H1 (cell line): ENCODE measurements at regions not wholly inside any gene's neighbourhood (a gene's known extent, or its start where the extent isn't known, plus 50 kb on each side); places are given as distances from the start of the nearest gene placed in this dataset.

Experiments used
- CTCF ChIA-PET: fragments of 300-600 bp; sonication (Branson Sonifier 250); formaldehyde crosslinking; loops from one replicate; lab custom pipeline; 2021; ENCODE audit not compliant: partially characterized antibody; lab: Charles Lee
- POLR2A ChIA-PET: fragments of 300-600 bp; sonication (Branson Sonifier 250); formaldehyde crosslinking; loops from one replicate; lab custom pipeline; 2021; ENCODE audit warnings: inconsistent platforms; ENCODE audit not compliant: partially characterized antibody; lab: Charles Lee
- DNase-seq, 2 experiments: peaks; one replicate each; pipeline versions ENCODE4 v3.0.0 to v3.0.0-alpha.2; 2010 to 2022; ENCODE audit warnings: low spot score in 2 of 2, low read depth in 1 of 2, mixed read lengths in 1 of 2
- FAIRE-seq: peaks from 2 replicates; lab custom pipeline; 2011; peaks lifted over from hg19 to GRCh38; lab: Jason Lieb, UNC
- H2AFZ ChIP-seq: 2 replicates; pipeline ENCODE4 v1.8.1; 2012; ENCODE audit warnings: low read length, inconsistent platforms
- H2AK5ac ChIP-seq: 2 replicates; pipeline ENCODE4 v1.6.1; 2013; ENCODE audit warnings: low read depth, low read length
- H2BK120ac ChIP-seq: replicated peaks from 2 replicates; pipeline ENCODE3; 2013; ENCODE audit warnings: low read depth, low read length, inconsistent platforms
- H2BK12ac ChIP-seq: 2 replicates; pipeline ENCODE4 v1.6.1; 2013; ENCODE audit warnings: low read depth, low read length
- H2BK15ac ChIP-seq: 2 replicates; pipeline ENCODE4 v1.6.1; 2013; ENCODE audit warnings: low read length
- H2BK20ac ChIP-seq: 2 replicates; pipeline ENCODE4 v1.6.1; 2013; ENCODE audit warnings: low read length
- H2BK5ac ChIP-seq: 2 replicates; pipeline ENCODE4 v1.6.1; 2013; ENCODE audit warnings: low read depth, low read length
- H3K14ac ChIP-seq: 2 replicates; pipeline ENCODE4 v1.6.1; 2013; ENCODE audit warnings: inconsistent platforms; ENCODE audit not compliant: insufficient read length
- H3K18ac ChIP-seq: 2 replicates; pipeline ENCODE4 v1.6.1; 2013; ENCODE audit warnings: low read length; ENCODE audit errors: extremely low read depth
- H3K23ac ChIP-seq: 2 replicates; pipeline ENCODE4 v1.6.1; 2013; ENCODE audit warnings: inconsistent platforms; ENCODE audit not compliant: insufficient read length
- H3K23me2 ChIP-seq: 2 replicates; pipeline ENCODE4 v1.6.1; 2013; ENCODE audit warnings: low read depth, low read length
- H3K27ac ChIP-seq: 2 replicates; pipeline ENCODE4 v1.6.1; 2011; ENCODE audit warnings: low read depth, low read length, inconsistent platforms
- H3K27me3 ChIP-seq, 4 experiments: replicated peaks in 1 of 4; 1 replicate in 1 of 4; 2 replicates in 3 of 4; pipeline versions ENCODE4 v1.6.1 to v1.8.1; 2011 to 2013; ENCODE audit warnings: low read length in 3 of 4, mild to moderate bottlenecking in 3 of 4, inconsistent platforms in 2 of 4, mixed read lengths in 2 of 4, moderate library complexity in 1 of 4; ENCODE audit not compliant: control insufficient read depth in 3 of 4, insufficient read depth in 3 of 4; ENCODE audit errors: extremely low read depth in 1 of 4
- H3K36me3 ChIP-seq, 4 experiments: 2 replicates each; pipeline versions ENCODE4 v1.6.1 to v1.8.1; 2011 to 2013; ENCODE audit warnings: mild to moderate bottlenecking in 4 of 4, low read length in 3 of 4, moderate library complexity in 2 of 4, control low read depth in 1 of 4, inconsistent platforms in 1 of 4; ENCODE audit not compliant: insufficient read depth in 4 of 4, control insufficient read depth in 2 of 4
- H3K4ac ChIP-seq: replicated peaks from 2 replicates; pipeline ENCODE3; 2013; ENCODE audit warnings: low read length, low read depth, mixed read lengths, inconsistent platforms; ENCODE audit not compliant: insufficient read length
- H3K4me1 ChIP-seq, 4 experiments: replicated peaks in 1 of 4; 1 replicate in 1 of 4; 2 replicates in 3 of 4; pipeline versions ENCODE4 v1.6.1 to v1.8.1; 2011 to 2013; ENCODE audit warnings: low read length in 3 of 4, inconsistent platforms in 2 of 4, mixed read lengths in 1 of 4; ENCODE audit not compliant: insufficient read depth in 4 of 4, control insufficient read depth in 3 of 4
- H3K4me2 ChIP-seq, 2 experiments: 2 replicates each; pipeline versions ENCODE4 v1.6.1 to v1.8.1; 2011 to 2013; ENCODE audit warnings: low read depth in 2 of 2, low read length in 2 of 2, control low read depth in 1 of 2, inconsistent platforms in 1 of 2, mild to moderate bottlenecking in 1 of 2; ENCODE audit not compliant: insufficient read depth in 1 of 2
- H3K4me3 ChIP-seq, 4 experiments: fragments of 200-600, 300-600 bp in 1 of 4; sonication (generic), shearing (Covaris generic), sonication (Bioruptor Twin) in 1 of 4; 2 replicates each; pipeline versions ENCODE4 v1.5.1 to v1.8.1; 2011 to 2016; ENCODE audit warnings: low read length in 4 of 4, low read depth in 3 of 4, control low read depth in 2 of 4, inconsistent platforms in 2 of 4, mild to moderate bottlenecking in 2 of 4, mixed read lengths in 1 of 4, moderate library complexity in 1 of 4; ENCODE audit not compliant: insufficient read depth in 2 of 4; ENCODE audit errors: extremely low read depth in 1 of 4
- H3K56ac ChIP-seq: replicated peaks from 2 replicates; pipeline ENCODE3; 2013; ENCODE audit warnings: low read depth, mild to moderate bottlenecking, mixed read lengths, low read length, inconsistent platforms; ENCODE audit not compliant: insufficient read length
- H3K79me1 ChIP-seq: 2 replicates; pipeline ENCODE4 v1.6.1; 2013; ENCODE audit warnings: low read depth, low read length, control low read depth
- H3K79me2 ChIP-seq, 2 experiments: 2 replicates each; pipeline versions ENCODE4 v1.6.1 to v1.8.1; 2012 to 2013; ENCODE audit warnings: low read length in 2 of 2, mild to moderate bottlenecking in 2 of 2, inconsistent platforms in 1 of 2; ENCODE audit not compliant: insufficient read depth in 2 of 2, control insufficient read depth in 1 of 2
- H3K9ac ChIP-seq, 4 experiments: replicated peaks in 1 of 4; 1 replicate in 1 of 4; 2 replicates in 3 of 4; pipeline versions ENCODE4 v1.6.1 to v1.8.1; 2011 to 2013; ENCODE audit warnings: low read depth in 3 of 4, low read length in 3 of 4, control low read depth in 2 of 4, mild to moderate bottlenecking in 2 of 4, moderate library complexity in 2 of 4, inconsistent platforms in 1 of 4; ENCODE audit errors: extremely low read depth in 1 of 4
- H3K9me3 ChIP-seq, 2 experiments: 2 replicates each; pipeline versions ENCODE4 v1.6.1 to v1.8.1; 2012 to 2013; ENCODE audit warnings: mild to moderate bottlenecking in 2 of 2, moderate library complexity in 2 of 2, control low read depth in 1 of 2, inconsistent platforms in 1 of 2, low read depth in 1 of 2, low read length in 1 of 2, mixed read lengths in 1 of 2; ENCODE audit not compliant: insufficient read depth in 2 of 2
- H4K20me1 ChIP-seq, 2 experiments: replicated peaks in 1 of 2; 2 replicates each; pipeline versions ENCODE3 to v1.8.1; 2011 to 2013; ENCODE audit warnings: inconsistent platforms in 2 of 2, low read length in 2 of 2, mild to moderate bottlenecking in 1 of 2; ENCODE audit not compliant: insufficient read depth in 2 of 2, control insufficient read depth in 1 of 2
- H4K5ac ChIP-seq: 2 replicates; pipeline ENCODE4 v1.6.1; 2013; ENCODE audit warnings: low read length, low read depth, mixed read lengths, inconsistent platforms; ENCODE audit not compliant: insufficient read length
- H4K8ac ChIP-seq: 2 replicates; pipeline ENCODE4 v1.8.0; 2013; ENCODE audit warnings: mild to moderate bottlenecking, moderate library complexity, low read length, inconsistent platforms; ENCODE audit not compliant: insufficient read depth; ENCODE audit errors: extremely low read depth
- H4K91ac ChIP-seq: replicated peaks from 2 replicates; pipeline ENCODE3; 2013; ENCODE audit warnings: low read length, mixed read lengths, inconsistent platforms; ENCODE audit not compliant: insufficient read length
- BCL11A ChIP-seq, 2 experiments: IDR thresholded peaks; one replicate each; pipeline ENCODE4 v1.6.1; 2011; ENCODE audit warnings: low read depth in 2 of 2, low read length in 2 of 2, mild to moderate bottlenecking in 2 of 2
- BRCA1 ChIP-seq: IDR thresholded peaks from 2 replicates; pipeline ENCODE4 v1.6.1; 2012; ENCODE audit warnings: low read depth, low read length, improper control_type of control experiment
- E2F6 ChIP-seq: IDR thresholded peaks from 2 replicates; pipeline ENCODE4 v1.6.1; 2012; ENCODE audit warnings: inconsistent platforms
- MAX ChIP-seq: IDR thresholded peaks from 2 replicates; pipeline ENCODE4 v1.6.1; 2012; ENCODE audit warnings: inconsistent platforms
- RFX5 ChIP-seq: IDR thresholded peaks from 2 replicates; pipeline ENCODE4 v1.6.1; 2011; ENCODE audit warnings: low read depth, low read length, improper control_type of control experiment, borderline replicate concordance
- SP4 ChIP-seq: IDR thresholded peaks from 2 replicates; pipeline ENCODE4 v1.6.1; 2012; ENCODE audit warnings: low read length, inconsistent platforms
- YY1 ChIP-seq: IDR thresholded peaks from 2 replicates; pipeline ENCODE4 v1.6.1; 2011; ENCODE audit warnings: low read depth, mild to moderate bottlenecking, low read length
- WGBS, 2 experiments: shearing (Covaris generic) in 1 of 2; methylation state at CpG; one replicate each; pipeline versions ENCODE4 v1.1.6 to v1.1.7; 2013 to 2015; ENCODE audit warnings: low lambda C conversion rate in 2 of 2, mixed read lengths in 2 of 2, inconsistent platforms in 1 of 2, low coverage in 1 of 2, missing lambda C conversion rate in 1 of 2; ENCODE audit not compliant: insufficient replicate concordance in 2 of 2, insufficient coverage in 1 of 2, insufficient read length in 1 of 2; ENCODE audit errors: extremely low coverage in 1 of 2, missing lambda C conversion rate in 1 of 2; 5-methylcytosine and 5-hydroxymethylcytosine counted together

GRCh38 chr4:138400543-138400942 is 158.4 kb upstream of the SLC7A11 start:
- Histone ChIP-seq H4K20me1 (no peaks in the 10 kb centered on the region), H2AK5ac (peak overlapping the region; percentile 67; the same call in 1 of the 2 replicates), H4K5ac (no peak overlapping the region), H3K79me1 (no peaks in the 10 kb centered on the region), H2BK5ac (no peak overlapping the region), H3K9me3 (no peaks in the 10 kb centered on the region), H4K8ac (no peak overlapping the region), H3K4me1 (peaks cover 0 to 3% (median 1%) of the 10 kb centered on the region in 4 experiments; a peak in 4 of 7 replicates), H3K14ac (no peak overlapping the region), H3K27ac (no peak overlapping the region), H3K4me3 (no peak overlapping the region), H3K56ac (no peak overlapping the region), H2BK12ac (no peak overlapping the region), H3K4ac (no peak overlapping the region), H2BK15ac (0 out of 2 replicates have a peak overlapping the region, but pooled peaks have one; percentile 12), H3K36me3 (no peaks in the 10 kb centered on the region), H3K9ac (no peak overlapping the region), H2BK120ac (no peak overlapping the region), H3K27me3 (peaks cover 0 to 4% (median 0%) of the 10 kb centered on the region in 4 experiments; a peak in 2 of 7 replicates), H3K79me2 (no peaks in the 10 kb centered on the region), H4K91ac (no peak overlapping the region), H3K18ac (no peak overlapping the region), H3K23ac (no peak overlapping the region), H2AFZ (no peak overlapping the region), H3K4me2 (no peak overlapping the region), H3K23me2 (no peaks in the 10 kb centered on the region), H2BK20ac (no peak overlapping the region)
- no peak for FAIRE-seq
- WGBS, 2 experiments, result 87% methylated on average over 4 of the region's 4 CpGs; no CpG with 5 or more reads in 1 of the 2 experiments
- ChIA-PET POLR2A (no interaction called here), CTCF (interaction anchor here (1.1 kb wide), 1 partner anchor 630 kb away, joined by 3 read pairs; no protein-coding TSS in a partner anchor)
- TF ChIP-seq RFX5 (no peak), E2F6 (no peak), YY1 (no peak), BRCA1 (no peak), BCL11A (IDR thresholded peaks at IDR 0.05; ENCODE audit: low read depth in 2 of 2, low read length in 2 of 2) (no peak), SP4 (no peak), MAX (no peak)
- DNase-seq, result no peak
